ENCODE measurements at regions not wholly inside any gene's neighbourhood (a gene's known extent, or its start where the extent isn't known, plus 50 kb on each side); places are given as distances from the start of the nearest gene placed in this dataset.

DNA sequence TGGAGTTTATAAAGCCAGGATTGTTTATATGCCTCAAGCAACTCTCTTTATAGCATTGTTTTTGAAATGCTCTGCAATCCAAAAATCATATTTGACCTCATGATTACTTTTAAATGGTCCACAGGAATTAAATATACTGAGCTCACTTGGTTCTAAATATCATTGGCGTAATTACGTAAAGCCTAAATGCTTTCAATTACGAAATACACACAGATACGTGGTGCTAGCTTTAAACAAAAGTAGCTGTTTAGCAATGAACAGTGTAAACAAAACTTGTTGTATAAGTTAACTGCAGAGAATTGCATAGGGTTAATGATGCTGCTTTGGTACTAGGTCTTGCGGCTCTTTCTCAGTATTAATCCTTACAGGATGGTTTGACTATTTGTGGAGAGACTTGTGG is 346.6 kb downstream of the COG6 start (continued):
- TF ChIP-seq ZBTB43 (CRISPR knock-in tag; IDR thresholded peaks at IDR 0.05) (no peak), CREM (CRISPR knock-in tag; IDR thresholded peaks at IDR 0.05) (no peak), TCF7 (CRISPR knock-in tag; IDR thresholded peaks at IDR 0.05; ENCODE audit: low read depth) (no peak)
- TF ChIP-seq, protein P1, sequence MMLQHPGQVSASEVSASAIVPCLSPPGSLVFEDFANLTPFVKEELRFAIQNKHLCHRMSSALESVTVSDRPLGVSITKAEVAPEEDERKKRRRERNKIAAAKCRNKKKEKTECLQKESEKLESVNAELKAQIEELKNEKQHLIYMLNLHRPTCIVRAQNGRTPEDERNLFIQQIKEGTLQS (CRISPR knock-in tag; conservative IDR thresholded peaks at IDR 0.05), result no peak

- Mint-ChIP-seq H3K27me3 (ENCODE audit: low read depth) (no peaks in the 10 kb centered on the region), H3K36me3 (no peaks in the 10 kb centered on the region), H3K9me3 (peaks cover 3% of the 10 kb centered on the region; the same call in 1 of the 2 replicates), H3K4me3 (no peak overlapping the region), H3K4me1 (peaks cover 7% of the 10 kb centered on the region), H3K27ac (no peak overlapping the region)
- POLR2A ChIA-PET, result no interaction called here
- TF ChIP-seq CDX4 (CRISPR knock-in tag; IDR thresholded peaks at IDR 0.05; ENCODE audit: borderline replicate concordance) (no peak), ZNF416 (CRISPR knock-in tag; IDR thresholded peaks at IDR 0.05) (no peak), ZSCAN18 (CRISPR knock-in tag; IDR thresholded peaks at IDR 0.05) (no peak), ZNF317 (CRISPR knock-in tag; IDR thresholded peaks at IDR 0.05; ENCODE audit: borderline replicate concordance, low read depth) (no peak), MXD4 (CRISPR knock-in tag; IDR thresholded peaks at IDR 0.05; ENCODE audit: borderline replicate concordance) (no peak), CREM (CRISPR knock-in tag; IDR thresholded peaks at IDR 0.05) (no peak)
- TF ChIP-seq, protein P1 (CRISPR knock-in tag; conservative IDR thresholded peaks at IDR 0.05), result no peak
- TF ChIP-seq, protein P2, sequence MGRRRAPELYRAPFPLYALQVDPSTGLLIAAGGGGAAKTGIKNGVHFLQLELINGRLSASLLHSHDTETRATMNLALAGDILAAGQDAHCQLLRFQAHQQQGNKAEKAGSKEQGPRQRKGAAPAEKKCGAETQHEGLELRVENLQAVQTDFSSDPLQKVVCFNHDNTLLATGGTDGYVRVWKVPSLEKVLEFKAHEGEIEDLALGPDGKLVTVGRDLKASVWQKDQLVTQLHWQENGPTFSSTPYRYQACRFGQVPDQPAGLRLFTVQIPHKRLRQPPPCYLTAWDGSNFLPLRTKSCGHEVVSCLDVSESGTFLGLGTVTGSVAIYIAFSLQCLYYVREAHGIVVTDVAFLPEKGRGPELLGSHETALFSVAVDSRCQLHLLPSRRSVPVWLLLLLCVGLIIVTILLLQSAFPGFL (CRISPR knock-in tag; IDR thresholded peaks at IDR 0.05; ENCODE audit: borderline replicate concordance), result no peak
- TF ChIP-seq, protein P3, sequence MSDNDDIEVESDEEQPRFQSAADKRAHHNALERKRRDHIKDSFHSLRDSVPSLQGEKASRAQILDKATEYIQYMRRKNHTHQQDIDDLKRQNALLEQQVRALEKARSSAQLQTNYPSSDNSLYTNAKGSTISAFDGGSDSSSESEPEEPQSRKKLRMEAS (CRISPR knock-in tag; IDR thresholded peaks at IDR 0.05), result no peak
- TF ChIP-seq, protein P4, sequence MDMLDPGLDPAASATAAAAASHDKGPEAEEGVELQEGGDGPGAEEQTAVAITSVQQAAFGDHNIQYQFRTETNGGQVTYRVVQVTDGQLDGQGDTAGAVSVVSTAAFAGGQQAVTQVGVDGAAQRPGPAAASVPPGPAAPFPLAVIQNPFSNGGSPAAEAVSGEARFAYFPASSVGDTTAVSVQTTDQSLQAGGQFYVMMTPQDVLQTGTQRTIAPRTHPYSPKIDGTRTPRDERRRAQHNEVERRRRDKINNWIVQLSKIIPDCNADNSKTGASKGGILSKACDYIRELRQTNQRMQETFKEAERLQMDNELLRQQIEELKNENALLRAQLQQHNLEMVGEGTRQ (CRISPR knock-in tag; IDR thresholded peaks at IDR 0.05), result no peak
- DNase-seq (ENCODE audit: low spot score) (no peak), ATAC-seq (no peak)
- CTCF ChIA-PET, result no interaction called here
These were observed 358.1 kb downstream of the COG6 start for GRCh38 chr13:40013554-40013953.

DNA sequence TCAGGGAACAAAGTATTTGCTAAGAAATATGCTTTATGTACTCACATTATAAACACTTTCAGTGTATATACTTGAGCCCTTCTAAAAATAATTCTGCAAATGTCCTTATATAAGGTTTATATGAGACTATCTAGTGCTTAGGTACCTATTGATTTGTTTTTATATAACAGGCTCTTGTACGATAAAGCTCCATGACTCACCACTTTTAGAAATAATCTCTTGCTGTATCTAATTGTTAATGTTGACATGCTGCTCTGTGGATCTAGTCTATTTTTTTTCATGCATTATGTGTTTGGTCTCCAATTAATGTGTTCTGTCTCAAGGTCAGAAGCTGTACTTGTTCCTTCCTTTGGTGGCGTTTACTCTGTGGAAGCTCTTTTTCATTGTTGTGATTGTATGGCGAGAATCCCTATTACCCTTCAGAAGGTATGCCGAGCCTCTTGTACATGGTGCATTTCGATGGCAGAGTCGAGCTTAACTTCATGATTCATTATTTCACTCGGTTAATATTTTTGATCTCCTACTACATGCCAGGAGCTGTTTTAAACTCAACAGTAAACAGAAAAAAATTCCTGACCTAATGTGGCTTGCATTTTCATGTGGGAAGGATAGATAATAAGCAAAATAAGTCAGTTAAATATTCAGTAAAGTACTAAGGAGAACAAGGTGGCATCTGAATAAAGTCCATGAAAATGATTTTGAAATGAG is 361.6 kb downstream of the COG6 start:
- DNase-seq (ENCODE audit: low spot score) (no peak), ATAC-seq (no peak)
- ChIA-PET CTCF (interaction anchor here (0.8 to 2.4 kb wide), 5 partner anchors 52 to 665 kb away, joined by 3 to 14 read pairs (median 4); no protein-coding TSS in a partner anchor), POLR2A (interaction anchor here (0.5 kb wide), 1 partner anchor 62 kb away, joined by 4 read pairs; no protein-coding TSS in a partner anchor)
- H3K27me3 Mint-ChIP-seq (ENCODE audit: low read depth), result no peaks in the 10 kb centered on the region
- TF ChIP-seq E2F4 (CRISPR knock-in tag; IDR thresholded peaks at IDR 0.05; ENCODE audit: borderline replicate concordance, low read depth), result no peak
- TF ChIP-seq, protein P2 (CRISPR knock-in tag; IDR thresholded peaks at IDR 0.05; ENCODE audit: borderline replicate concordance), result no peak
- TF ChIP-seq, protein P4 (CRISPR knock-in tag; IDR thresholded peaks at IDR 0.05), result no peak
- no peak for TF ChIP-seq ZNF416 (CRISPR knock-in tag; IDR thresholded peaks at IDR 0.05)
- TF ChIP-seq CREM (CRISPR knock-in tag; IDR thresholded peaks at IDR 0.05), result no peak
- TF ChIP-seq, protein P5, sequence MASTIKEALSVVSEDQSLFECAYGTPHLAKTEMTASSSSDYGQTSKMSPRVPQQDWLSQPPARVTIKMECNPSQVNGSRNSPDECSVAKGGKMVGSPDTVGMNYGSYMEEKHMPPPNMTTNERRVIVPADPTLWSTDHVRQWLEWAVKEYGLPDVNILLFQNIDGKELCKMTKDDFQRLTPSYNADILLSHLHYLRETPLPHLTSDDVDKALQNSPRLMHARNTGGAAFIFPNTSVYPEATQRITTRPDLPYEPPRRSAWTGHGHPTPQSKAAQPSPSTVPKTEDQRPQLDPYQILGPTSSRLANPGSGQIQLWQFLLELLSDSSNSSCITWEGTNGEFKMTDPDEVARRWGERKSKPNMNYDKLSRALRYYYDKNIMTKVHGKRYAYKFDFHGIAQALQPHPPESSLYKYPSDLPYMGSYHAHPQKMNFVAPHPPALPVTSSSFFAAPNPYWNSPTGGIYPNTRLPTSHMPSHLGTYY (CRISPR knock-in tag; IDR thresholded peaks at IDR 0.05), result no peak
- TF ChIP-seq EMX1 (CRISPR knock-in tag; IDR thresholded peaks at IDR 0.05), result no peak
- no peak for TF ChIP-seq GTF2I (CRISPR knock-in tag; conservative IDR thresholded peaks at IDR 0.05)
- H3K27ac Mint-ChIP-seq, result peak overlapping the region; percentile 9; the same call in 1 of the 2 replicates
- no peaks in the 10 kb centered on the region for H3K9me3 Mint-ChIP-seq
- no peaks in the 10 kb centered on the region for H3K36me3 Mint-ChIP-seq
- peaks cover 7% of the 10 kb centered on the region for H3K4me1 Mint-ChIP-seq
- no peak overlapping the region for H3K4me3 Mint-ChIP-seq
